ENCODE measurements at regions not wholly inside any gene's neighbourhood (a gene's known extent, or its start where the extent isn't known, plus 50 kb on each side); places are given as distances from the start of the nearest gene placed in this dataset.
A peak's percentile ranks its signal among the peaks of the same experiment; 100 is the strongest.

- no peaks in the 10 kb centered on the region for H3K9me3 Mint-ChIP-seq
- H3K36me3 Mint-ChIP-seq: no peaks in the 10 kb centered on the region
- Histone ChIP-seq H4K20me1 (ENCODE audit: low read depth) (no peaks in the 10 kb centered on the region), H3K27me3 (no peaks in the 10 kb centered on the region), H2AFZ (replicated peaks) (peak overlapping the region; percentile 86), H3K9me3 (ENCODE audit: low read depth) (no peaks in the 10 kb centered on the region), H3K27ac (no peak overlapping the region), H3K4me3 (no peak overlapping the region), H3F3A (ENCODE audit: low read depth) (no peaks in the 10 kb centered on the region), H3K36me3 (no peaks in the 10 kb centered on the region), H3K79me2 (ENCODE audit: low read depth) (no peaks in the 10 kb centered on the region), H3K9ac (no peak overlapping the region), H3K4me2 (no peak overlapping the region), H3K4me1 (peaks cover 21% of the 10 kb centered on the region)
- TF ChIP-seq EZH2 (IDR thresholded peaks at IDR 0.05) (no peak), EZH2phosphoT487 (IDR thresholded peaks at IDR 0.05) (no peak), CTCF (IDR thresholded peaks at IDR 0.05) (no peak)
- no peak for DNase-seq (ENCODE audit: low spot score)
- H3K4me3 Mint-ChIP-seq: no peak overlapping the region
- H3K4me1 Mint-ChIP-seq: peaks cover 29% of the 10 kb centered on the region
- H3K27ac Mint-ChIP-seq: no peak overlapping the region
- peaks cover 10% of the 10 kb centered on the region for H3K27me3 Mint-ChIP-seq (ENCODE audit: insufficient read depth, low read depth)
These were observed 63.5 kb downstream of the ENC1 start for GRCh38 chr5:74576941-74577456.

GRCh38 chr5:74575741-74576538, 64.6 kb downstream of the ENC1 start:
- H3K4me3 ChIP-seq: no peak overlapping the region
- H3K27me3 Mint-ChIP-seq (ENCODE audit: insufficient read depth, low read depth): peaks cover 9% of the 10 kb centered on the region
- no peaks in the 10 kb centered on the region for H3K9me3 ChIP-seq (ENCODE audit: low read depth)
- no peak overlapping the region for H3K27ac Mint-ChIP-seq
- TF ChIP-seq CTCF (IDR thresholded peaks at IDR 0.05): no peak
- TF ChIP-seq EZH2 (IDR thresholded peaks at IDR 0.05): no peak
- no peak for TF ChIP-seq EZH2phosphoT487 (IDR thresholded peaks at IDR 0.05)
- peaks cover 2% of the 10 kb centered on the region for H3K9me3 Mint-ChIP-seq
- H3K27ac ChIP-seq: no peak overlapping the region
- H4K20me1 ChIP-seq (ENCODE audit: low read depth): no peaks in the 10 kb centered on the region
- no peaks in the 10 kb centered on the region for H3F3A ChIP-seq (ENCODE audit: low read depth)
- no peak for DNase-seq (ENCODE audit: low spot score)
- no peak overlapping the region for H3K4me2 ChIP-seq
- H3K4me3 Mint-ChIP-seq: no peak overlapping the region
- no peaks in the 10 kb centered on the region for H3K36me3 ChIP-seq
- no peaks in the 10 kb centered on the region for H3K27me3 ChIP-seq
- H3K9ac ChIP-seq: no peak overlapping the region
- H3K4me1 Mint-ChIP-seq: peaks cover 24% of the 10 kb centered on the region
- no peak overlapping the region for H2AFZ ChIP-seq (replicated peaks)
- no peaks in the 10 kb centered on the region for H3K79me2 ChIP-seq (ENCODE audit: low read depth)
- peaks cover 24% of the 10 kb centered on the region for H3K4me1 ChIP-seq
- H3K36me3 Mint-ChIP-seq: no peaks in the 10 kb centered on the region

GRCh38 chr5:74570250-74570649, 70.3 kb downstream of the ENC1 start:
- no peak overlapping the region for H3K4me3 Mint-ChIP-seq
- Histone ChIP-seq H3K4me1 (peaks cover 28% of the 10 kb centered on the region), H4K20me1 (ENCODE audit: low read depth) (no peaks in the 10 kb centered on the region), H3K27ac (no peak overlapping the region), H3F3A (ENCODE audit: low read depth) (no peaks in the 10 kb centered on the region), H3K4me2 (no peak overlapping the region), H3K27me3 (no peaks in the 10 kb centered on the region), H3K79me2 (ENCODE audit: low read depth) (no peaks in the 10 kb centered on the region), H3K36me3 (no peaks in the 10 kb centered on the region), H3K4me3 (no peak overlapping the region), H3K9ac (no peak overlapping the region), H2AFZ (replicated peaks) (no peak overlapping the region), H3K9me3 (ENCODE audit: low read depth) (peaks cover 3% of the 10 kb centered on the region)
- peaks cover 39% of the 10 kb centered on the region for H3K4me1 Mint-ChIP-seq
- DNase-seq (ENCODE audit: low spot score): no peak
- peaks cover 2% of the 10 kb centered on the region for H3K27me3 Mint-ChIP-seq (ENCODE audit: insufficient read depth, low read depth)
- peaks cover 18% of the 10 kb centered on the region for H3K9me3 Mint-ChIP-seq
- TF ChIP-seq EZH2 (IDR thresholded peaks at IDR 0.05) (no peak), CTCF (IDR thresholded peaks at IDR 0.05) (no peak), EZH2phosphoT487 (IDR thresholded peaks at IDR 0.05) (no peak)
- peaks cover 4% of the 10 kb centered on the region for H3K36me3 Mint-ChIP-seq
- peak overlapping the region; percentile 28 for H3K27ac Mint-ChIP-seq
